ENCODE measurements at regions not wholly inside any gene's neighbourhood (a gene's known extent, or its start where the extent isn't known, plus 50 kb on each side); places are given as distances from the start of the nearest gene placed in this dataset.

GRCh38 chr2:239587311-239587731 lies 186.5 kb upstream of the HDAC4 start:
- ChIA-PET CTCF (no interaction called here), POLR2A (no interaction called here)
- no peak overlapping the region for H3K4me3 ChIP-seq (ENCODE audit: low read depth, low read length)
- no peak for DNase-seq (ENCODE audit: low read depth, low spot score)
- TF ChIP-seq, protein P1, sequence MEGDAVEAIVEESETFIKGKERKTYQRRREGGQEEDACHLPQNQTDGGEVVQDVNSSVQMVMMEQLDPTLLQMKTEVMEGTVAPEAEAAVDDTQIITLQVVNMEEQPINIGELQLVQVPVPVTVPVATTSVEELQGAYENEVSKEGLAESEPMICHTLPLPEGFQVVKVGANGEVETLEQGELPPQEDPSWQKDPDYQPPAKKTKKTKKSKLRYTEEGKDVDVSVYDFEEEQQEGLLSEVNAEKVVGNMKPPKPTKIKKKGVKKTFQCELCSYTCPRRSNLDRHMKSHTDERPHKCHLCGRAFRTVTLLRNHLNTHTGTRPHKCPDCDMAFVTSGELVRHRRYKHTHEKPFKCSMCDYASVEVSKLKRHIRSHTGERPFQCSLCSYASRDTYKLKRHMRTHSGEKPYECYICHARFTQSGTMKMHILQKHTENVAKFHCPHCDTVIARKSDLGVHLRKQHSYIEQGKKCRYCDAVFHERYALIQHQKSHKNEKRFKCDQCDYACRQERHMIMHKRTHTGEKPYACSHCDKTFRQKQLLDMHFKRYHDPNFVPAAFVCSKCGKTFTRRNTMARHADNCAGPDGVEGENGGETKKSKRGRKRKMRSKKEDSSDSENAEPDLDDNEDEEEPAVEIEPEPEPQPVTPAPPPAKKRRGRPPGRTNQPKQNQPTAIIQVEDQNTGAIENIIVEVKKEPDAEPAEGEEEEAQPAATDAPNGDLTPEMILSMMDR (IDR thresholded peaks at IDR 0.05; ENCODE audit: insufficient read depth, low read length, missing control alignments) = no peak

DNA sequence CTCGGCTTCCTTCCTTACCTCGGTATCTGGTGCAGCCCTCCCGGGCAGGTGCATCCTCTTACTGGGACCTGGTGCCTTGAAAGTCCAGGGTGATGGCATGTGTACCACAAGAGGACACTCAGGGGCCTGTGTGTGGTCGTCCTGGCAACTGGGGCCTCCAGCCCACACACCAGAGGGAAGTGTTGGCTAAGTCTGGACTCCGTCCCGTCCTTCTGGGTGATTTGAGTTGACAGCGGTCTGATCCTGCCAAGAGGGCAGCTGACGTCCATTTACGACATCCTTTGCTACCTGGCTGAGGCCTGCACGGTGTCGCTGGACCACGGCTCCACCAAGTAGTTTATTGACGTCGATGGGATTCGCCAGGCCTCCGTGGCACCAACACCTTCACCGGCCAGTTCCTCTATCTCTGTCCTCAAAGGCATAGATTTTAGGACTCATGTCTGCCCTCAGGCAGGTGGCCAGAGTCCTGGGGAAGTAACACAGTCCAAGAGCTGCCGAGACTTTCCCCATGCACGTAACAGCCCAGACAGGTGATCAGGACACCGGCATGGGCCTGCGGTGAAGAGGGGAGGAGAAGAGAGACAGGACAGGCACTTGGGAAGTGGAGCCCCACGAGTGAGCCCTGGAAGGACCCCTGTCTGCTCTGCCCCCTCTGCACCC lies 186.0 kb upstream of the HDAC4 start:
- ChIA-PET POLR2A (no interaction called here), CTCF (no interaction called here)
- DNase-seq (ENCODE audit: low read depth, low spot score) = no peak
- TF ChIP-seq, protein P1 (IDR thresholded peaks at IDR 0.05; ENCODE audit: insufficient read depth, low read length, missing control alignments) = no peak
- no peak overlapping the region for H3K4me3 ChIP-seq (ENCODE audit: low read depth, low read length)

GRCh38 chr2:239585422-239585821 lies 184.6 kb upstream of the HDAC4 start:
- no peak overlapping the region for H3K4me3 ChIP-seq (ENCODE audit: low read depth, low read length)
- DNase-seq (ENCODE audit: low read depth, low spot score) = no peak
- TF ChIP-seq, protein P1 (IDR thresholded peaks at IDR 0.05; ENCODE audit: insufficient read depth, low read length, missing control alignments) = no peak
- CTCF ChIA-PET = no interaction called here
- POLR2A ChIA-PET = no interaction called here

GRCh38 chr2:239584986-239585385 lies 184.2 kb upstream of the HDAC4 start:
- ChIA-PET POLR2A (no interaction called here), CTCF (no interaction called here)
- no peak for DNase-seq (ENCODE audit: low read depth, low spot score)
- H3K4me3 ChIP-seq (ENCODE audit: low read depth, low read length) = no peak overlapping the region
- TF ChIP-seq, protein P1 (IDR thresholded peaks at IDR 0.05; ENCODE audit: insufficient read depth, low read length, missing control alignments) = no peak

GRCh38 chr2:239583879-239584859 lies 183.3 kb upstream of the HDAC4 start:
- H3K4me3 ChIP-seq (ENCODE audit: low read depth, low read length) = no peak overlapping the region
- DNase-seq (ENCODE audit: low read depth, low spot score) = no peak
- POLR2A ChIA-PET = no interaction called here
- CTCF ChIA-PET = no interaction called here
- TF ChIP-seq, protein P1 (IDR thresholded peaks at IDR 0.05; ENCODE audit: insufficient read depth, low read length, missing control alignments) = no peak

DNA sequence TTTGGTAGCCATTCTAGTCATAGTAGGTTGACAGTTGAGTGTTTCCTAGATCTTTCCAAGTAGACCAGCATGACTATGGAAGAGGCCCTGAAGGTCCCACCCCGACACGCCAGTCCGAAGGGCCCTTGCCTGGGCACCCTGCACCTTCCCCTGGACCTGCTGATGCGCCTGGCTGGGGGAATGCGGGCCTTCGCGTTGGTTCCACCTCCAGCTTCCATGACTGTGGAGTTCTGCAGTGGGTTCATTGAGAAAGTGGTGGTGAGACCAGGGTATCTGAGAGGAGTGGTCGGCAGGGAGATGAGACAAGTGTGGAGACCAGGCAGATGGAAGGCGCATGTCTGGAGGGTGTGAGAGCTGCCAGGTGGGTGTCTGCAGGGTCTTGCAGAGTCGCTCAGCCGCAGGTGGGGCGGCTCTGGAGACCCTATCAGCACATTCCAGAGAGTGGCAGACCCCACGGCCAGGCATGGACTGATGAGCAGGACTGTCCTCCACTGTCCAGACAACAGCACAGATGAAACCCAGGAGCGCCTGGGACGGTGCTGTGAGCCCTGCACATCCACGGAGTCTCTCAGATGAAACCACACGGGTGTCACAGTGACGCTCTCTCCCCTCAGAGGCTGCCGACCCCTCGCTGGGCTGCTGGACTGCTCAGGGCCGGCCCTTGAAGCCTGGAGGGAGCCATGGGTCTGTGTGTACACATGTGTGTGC lies 182.5 kb upstream of the HDAC4 start:
- ChIA-PET CTCF (no interaction called here), POLR2A (no interaction called here)
- H3K4me3 ChIP-seq (ENCODE audit: low read depth, low read length) = no peak overlapping the region
- no peak for DNase-seq (ENCODE audit: low read depth, low spot score)
- TF ChIP-seq, protein P1 (IDR thresholded peaks at IDR 0.05; ENCODE audit: insufficient read depth, low read length, missing control alignments) = no peak
